ENCODE measurements at regions not wholly inside any gene's neighbourhood (a gene's known extent, or its start where the extent isn't known, plus 50 kb on each side); places are given as distances from the start of the nearest gene placed in this dataset.
"Not testable (repeated sequence)": the region's sequence is repeated elsewhere in the genome, so short reads cannot be mapped to it uniquely, and the experiment has no call there.

DNA sequence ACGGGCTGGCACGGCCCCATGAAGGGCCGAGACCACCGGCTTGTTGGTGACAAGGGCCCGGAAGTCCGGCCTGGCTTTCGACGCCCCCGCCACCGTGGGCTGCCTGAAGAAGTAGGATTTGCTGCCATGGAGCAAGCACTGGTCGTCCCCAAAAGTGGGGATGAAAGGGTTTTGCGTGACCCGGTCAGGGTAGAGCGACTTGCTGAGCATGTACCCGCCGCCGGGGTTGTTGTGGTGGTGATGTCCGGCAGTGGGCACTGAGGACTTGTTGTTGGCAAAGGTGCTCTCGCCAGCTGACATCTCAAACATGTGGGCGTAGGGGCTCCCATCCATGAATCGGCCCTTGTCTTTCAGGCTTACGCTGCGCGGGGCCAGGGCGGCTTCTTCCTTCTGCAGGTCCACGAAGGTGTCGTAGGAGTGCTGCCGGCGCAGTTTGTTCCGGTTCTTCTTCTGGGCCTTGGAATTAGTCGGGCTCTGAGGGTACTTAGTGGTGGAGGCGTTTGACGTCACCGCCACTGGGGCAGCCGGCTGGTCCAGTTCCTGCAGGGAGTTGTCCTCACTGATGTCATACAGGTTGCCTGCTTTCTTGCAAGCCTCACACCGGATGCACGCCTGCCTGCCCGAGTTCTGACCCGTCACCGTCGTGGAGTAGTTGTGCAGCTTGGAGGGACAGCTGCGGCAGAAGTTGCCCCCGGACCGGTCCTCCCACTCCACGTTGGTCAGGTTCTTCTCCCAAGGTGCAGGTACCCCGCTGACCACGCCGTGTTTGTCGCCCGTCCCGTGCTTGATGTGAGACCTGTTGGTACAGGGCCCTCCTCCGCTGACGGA lies 366.6 kb downstream of the EMP1 start:
- DNase-seq (ENCODE audit: low spot score), result no peak

DNA sequence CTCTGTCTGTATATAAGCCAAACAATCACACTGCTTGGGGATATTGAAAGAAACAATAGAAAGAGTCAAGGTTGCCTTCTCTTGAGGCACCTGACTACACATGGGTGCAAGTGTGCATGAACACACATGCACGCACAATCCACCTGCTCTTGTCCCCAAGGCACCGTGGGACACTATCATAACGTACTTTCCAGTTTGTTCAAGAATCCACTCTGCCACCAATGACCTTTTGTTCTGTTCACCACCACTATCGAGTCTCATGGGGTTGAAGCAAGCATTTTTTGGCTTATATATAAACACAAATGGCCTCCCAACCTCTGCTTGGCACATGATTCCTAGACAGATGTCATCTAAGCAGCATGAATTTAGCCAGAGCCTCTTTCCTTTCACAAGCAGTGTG lies 365.4 kb downstream of the EMP1 start:
- DNase-seq (ENCODE audit: low spot score), result no peak

DNA sequence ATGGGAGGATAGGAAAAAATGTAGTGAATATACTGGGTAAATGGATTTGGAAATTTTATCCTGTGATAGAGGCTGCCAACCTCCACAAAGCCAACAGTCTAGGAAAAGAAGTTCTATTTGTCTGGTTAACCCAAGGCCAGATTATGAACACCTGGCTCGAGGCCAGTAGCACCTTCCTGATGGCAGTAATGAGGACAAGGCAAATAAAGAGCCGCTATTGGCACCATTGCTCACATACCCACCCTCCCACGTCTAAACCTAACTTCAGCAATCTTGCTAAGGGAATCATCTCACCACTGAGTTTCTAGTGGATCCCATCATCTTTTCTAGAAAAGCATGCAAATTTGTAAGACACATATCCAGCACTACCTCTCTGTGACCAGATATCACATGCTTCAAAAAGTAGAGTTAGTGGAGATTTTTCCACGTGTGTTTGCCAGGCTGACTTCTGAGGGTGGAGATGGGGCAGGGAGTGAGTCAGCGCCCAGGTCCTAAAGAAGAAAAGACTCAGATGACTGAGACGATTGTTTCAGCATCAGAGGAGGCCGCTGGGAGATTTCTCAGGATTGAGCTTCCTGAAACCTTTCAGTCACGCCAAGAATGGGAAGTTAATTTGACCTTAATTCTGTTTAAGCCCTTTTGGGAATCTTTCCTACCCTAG lies 362.9 kb downstream of the EMP1 start:
- no peak for DNase-seq (ENCODE audit: low spot score)

- no peak for DNase-seq (ENCODE audit: low spot score)
Observed at GRCh38 chr12:13552830-13553229, 356.3 kb downstream of the EMP1 start.

DNA sequence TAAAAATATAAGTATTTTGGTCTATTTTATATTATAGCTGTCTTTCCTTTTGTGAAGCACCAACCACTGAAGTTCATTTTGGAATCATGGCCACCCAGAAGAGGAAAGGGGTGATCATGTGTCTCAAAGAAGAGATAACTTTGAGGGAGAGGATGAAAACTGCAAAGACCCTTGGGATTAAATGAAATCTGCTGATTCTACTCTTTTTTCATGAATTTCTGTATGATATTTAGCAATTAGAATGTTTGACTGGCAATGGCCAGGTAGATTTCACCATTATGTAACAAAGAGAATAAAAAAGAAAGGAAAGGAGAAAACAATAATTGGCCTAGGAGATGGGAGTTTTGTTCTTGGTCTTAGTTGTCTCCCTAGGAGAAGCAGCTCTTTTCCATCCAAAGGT lies 350.8 kb downstream of the EMP1 start:
- no peak for DNase-seq (ENCODE audit: low spot score)

DNA sequence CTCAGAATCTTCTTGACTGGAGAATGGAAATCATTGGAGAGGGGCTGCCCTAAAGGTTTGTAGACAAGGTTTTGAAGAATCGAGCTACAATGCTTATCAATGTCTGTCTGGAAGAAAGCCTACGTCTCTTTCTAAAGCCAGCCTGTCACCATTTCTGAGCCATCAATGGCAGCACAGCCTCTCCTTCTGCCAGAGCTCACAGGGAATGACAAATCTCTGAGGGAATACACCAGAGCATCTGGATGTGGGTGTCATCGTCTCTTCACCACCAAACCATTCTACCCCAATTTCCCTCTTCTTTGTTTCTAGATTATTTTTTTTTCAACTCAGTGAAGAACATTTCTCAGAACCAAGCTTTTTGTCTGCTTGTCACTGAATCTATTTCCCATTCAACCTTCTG lies 349.7 kb downstream of the EMP1 start:
- no peak for DNase-seq (ENCODE audit: low spot score)

DNA sequence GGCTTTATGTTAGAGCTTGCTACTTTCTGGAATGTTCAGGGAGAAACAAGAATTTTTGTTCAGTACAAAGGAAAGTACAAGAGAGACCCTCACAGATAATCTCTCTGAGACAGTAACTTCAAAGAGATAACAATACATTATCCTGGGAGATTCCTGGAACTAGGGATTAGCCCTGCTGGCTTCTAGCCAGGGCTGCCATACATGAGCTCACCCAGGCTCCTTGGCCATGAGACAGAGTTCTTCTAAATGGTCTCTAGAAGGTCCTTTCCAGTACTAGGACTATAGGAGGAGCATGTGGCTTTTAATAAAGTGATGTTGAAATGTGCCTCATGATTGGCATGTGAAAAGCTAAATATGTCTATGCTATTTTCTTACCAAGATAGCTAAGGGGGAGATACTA lies 342.5 kb downstream of the EMP1 start:
- no peak for DNase-seq (ENCODE audit: low spot score)

- no peak for DNase-seq (ENCODE audit: low spot score)
Observed at GRCh38 chr12:13538136-13538535, 341.6 kb downstream of the EMP1 start.

DNA sequence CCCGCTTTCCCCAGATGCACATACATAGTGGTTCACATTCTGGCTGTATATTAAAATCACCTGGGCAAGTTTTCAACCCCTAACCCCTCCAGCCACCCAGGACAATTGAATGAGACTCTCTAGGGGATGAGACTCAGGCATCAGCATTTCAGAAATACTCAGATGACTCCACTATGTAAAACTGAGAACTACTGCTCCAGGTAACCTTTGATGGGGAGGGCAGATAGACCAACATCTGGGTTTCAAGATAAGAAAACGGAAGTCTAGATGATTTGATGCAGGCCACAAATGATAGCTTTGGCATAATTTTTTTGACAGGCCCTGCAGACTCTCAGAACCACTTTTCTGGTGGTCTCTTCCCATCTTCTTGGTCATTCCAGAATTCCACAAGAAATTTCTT lies 341.1 kb downstream of the EMP1 start:
- DNase-seq (ENCODE audit: low spot score), result no peak

GRCh38 chr12:13536219-13536910 lies 339.8 kb downstream of the EMP1 start:
- no peak for DNase-seq (ENCODE audit: low spot score)

DNA sequence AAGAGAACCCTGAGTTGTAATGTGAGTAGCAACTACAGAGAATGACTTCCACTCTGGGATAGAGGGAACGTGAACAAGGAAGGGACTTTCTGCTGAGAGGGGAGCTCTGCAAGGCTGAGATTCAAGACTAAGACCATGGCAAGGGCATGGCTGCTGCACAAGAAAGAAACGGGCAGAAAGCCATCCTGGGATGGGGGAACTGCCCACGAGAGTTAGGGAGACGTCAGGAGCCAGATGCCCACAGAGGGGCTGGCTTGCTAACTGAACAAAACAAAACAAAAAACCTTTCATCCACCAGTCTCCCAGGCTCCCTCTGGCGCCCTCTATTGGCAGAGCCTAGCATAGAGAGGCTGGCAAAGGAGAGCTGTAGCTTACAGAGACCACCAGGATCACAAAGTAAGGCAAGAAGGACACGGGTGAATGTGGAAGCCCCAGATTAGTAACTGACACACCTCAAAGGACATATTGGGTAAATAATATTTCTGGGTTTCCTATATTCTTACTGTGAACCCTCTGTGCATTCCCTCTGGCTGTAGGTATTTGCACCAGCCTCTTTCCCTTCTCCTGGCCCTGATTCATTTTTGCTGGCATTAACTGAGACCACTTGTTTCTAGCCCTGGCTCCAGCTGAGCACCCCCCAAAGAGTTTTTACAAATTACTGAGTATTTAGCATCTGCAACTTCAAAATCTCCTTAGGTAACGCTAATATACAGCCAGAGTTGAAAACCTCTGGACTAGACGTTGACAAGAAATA lies 338.3 kb downstream of the EMP1 start:
- peak; percentile 56 for DNase-seq (ENCODE audit: low spot score)

- DNase-seq (ENCODE audit: low spot score), result no peak
Observed at GRCh38 chr12:13534242-13534641, 337.7 kb downstream of the EMP1 start.

- no peak for DNase-seq (ENCODE audit: low spot score)
Observed at GRCh38 chr12:13530966-13531365, 334.4 kb downstream of the EMP1 start.

DNA sequence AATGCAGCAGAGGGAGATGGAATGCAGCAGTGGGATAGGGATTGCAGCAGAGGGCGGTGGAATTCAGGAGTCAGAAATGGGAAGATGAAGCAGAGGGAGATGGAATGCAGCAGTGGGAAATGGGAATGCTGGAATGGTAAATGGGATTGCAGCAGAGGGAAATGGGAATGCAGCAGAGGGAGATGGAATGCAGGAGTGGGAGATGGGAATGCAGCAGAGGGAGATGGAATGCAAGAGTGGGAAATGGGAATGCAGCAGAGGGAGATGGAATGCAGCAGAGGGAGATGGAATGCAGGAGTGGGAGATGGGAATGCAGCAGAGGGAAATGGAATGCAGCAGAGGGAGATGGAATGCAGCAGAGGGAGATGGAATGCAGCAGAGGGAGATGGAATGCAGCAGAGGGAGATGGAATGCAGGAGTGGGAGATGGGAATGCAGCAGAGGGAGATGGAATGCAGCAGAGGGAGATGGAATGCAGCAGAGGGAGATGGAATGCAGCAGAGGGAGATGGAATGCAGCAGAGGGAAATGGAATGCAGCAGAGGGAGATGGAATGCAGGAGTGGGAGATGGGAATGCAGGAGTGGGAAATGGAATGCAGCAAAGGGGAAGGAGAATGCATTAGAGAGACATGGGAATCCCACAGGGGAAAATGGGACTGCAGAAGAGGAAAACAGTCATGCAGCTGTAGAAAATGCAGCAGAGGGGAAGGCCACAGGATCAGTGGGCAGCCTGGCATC lies 329.8 kb downstream of the EMP1 start:
- peak; percentile 23 for DNase-seq (ENCODE audit: low spot score)

DNA sequence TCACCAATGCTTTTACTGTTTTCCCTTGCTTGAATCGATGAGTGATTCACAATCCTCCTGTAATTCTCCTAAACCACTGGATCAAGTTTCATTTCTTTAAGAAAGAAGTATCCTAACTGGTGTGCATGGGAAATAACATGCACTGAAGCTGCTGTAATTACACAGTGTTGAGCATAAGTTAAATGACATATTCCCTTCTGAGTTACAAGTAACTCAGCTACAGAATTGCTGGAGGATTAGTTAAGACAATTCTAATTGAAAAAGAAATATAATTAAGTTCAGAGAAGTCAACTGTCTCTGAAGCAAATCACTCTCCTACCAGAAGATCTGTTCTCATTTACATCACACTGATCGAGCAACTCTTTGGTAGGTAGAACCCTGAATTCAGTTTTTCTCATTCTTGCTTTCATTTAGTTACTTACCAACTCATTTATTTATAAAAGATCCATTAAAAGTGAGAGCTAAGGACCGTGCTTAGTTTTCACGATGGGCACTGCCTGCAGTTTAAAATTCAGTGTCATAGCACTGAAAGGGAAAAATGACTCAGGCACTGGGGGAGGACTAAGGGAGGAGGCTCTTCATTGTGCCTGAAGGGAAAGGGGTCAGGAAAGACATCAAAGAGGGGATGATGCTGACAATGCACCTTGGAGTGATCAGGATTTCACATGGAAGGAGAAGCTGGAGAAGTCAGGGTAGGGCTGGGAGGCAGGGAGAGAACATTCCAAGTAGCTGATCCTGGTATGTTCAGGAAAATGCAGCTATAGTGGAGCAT lies 327.2 kb downstream of the EMP1 start:
- DNase-seq (ENCODE audit: low spot score), result no peak

DNA sequence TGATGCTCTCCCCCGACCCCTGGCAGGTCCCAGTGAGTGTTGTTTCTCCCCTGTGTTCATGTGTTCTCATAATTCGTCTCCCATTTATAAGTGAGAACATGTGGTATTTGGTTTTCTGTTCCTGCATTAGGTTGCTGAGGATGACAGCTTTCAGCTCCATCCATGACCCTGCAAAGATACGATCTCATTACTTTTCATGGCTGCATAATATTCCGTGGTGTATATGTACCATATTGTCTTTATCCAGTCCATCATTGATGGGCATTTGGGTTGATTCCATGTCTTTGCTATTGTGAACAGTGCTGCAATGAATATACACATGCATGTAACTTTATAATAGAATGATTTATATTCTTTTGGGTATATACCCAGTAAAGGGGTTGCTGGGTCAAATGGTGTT lies 321.5 kb downstream of the EMP1 start:
- not testable (repeated sequence) for DNase-seq (ENCODE audit: low spot score)

DNA sequence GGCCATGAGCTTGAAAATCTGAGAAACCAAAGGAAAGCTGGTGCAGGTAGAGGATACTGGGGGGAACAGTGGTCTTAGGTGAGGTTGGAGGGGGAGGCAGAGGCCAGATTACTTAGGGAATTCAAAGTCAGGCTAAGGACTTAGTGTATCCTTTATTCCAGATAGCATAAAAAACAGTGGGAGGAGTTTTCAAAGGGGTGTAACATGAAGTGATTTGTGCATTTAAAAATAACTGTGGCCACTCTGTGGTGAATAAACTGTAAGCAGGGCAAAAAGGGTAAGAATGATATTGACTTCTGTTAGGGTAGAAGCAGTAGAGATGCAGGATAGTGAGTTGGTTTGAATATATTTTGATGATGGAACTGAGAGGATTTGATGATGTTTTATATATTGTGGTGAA lies 313.2 kb downstream of the EMP1 start:
- no peak for DNase-seq (ENCODE audit: low spot score)

GRCh38 chr12:13505636-13506035 lies 309.1 kb downstream of the EMP1 start:
- no peak for DNase-seq (ENCODE audit: low spot score)

- DNase-seq (ENCODE audit: low spot score), result no peak
Observed at GRCh38 chr12:13505224-13505623, 308.7 kb downstream of the EMP1 start.

DNA sequence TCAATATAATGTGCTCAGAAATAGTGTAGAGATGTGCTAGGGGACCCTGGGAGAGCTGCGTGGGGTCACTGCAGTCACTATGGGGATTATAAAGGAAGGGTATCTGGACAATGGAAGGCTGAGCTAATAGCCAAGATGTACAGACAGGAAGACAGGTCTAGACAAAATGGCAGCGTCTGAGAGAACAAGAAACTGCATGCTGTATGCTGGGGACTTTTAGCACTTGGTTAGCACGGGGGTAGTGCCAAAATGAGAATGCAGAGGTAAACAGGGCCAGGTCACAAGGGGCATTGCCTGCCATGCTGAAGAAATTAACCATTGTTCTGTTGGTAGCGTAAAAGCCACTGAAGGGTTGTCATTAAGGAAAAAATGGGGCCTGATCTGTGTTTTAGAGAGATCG lies 308.2 kb downstream of the EMP1 start:
- no peak for DNase-seq (ENCODE audit: low spot score)

GRCh38 chr12:13504074-13504473 lies 307.5 kb downstream of the EMP1 start:
- no peak for DNase-seq (ENCODE audit: low spot score)

All from kidney tubule cell (primary cell).